ENCODE measurements at regions not wholly inside any gene's neighbourhood (a gene's known extent, or its start where the extent isn't known, plus 50 kb on each side); places are given as distances from the start of the nearest gene placed in this dataset.

GRCh38 chr1:59032228-59032627 is 248.4 kb upstream of the JUN start:
- TF ChIP-seq RAD21 (conservative IDR thresholded peaks at IDR 0.05): no peak
- no peak for TF ChIP-seq EZH2 (IDR thresholded peaks at IDR 0.05; ENCODE audit: borderline replicate concordance, insufficient read depth, low read length, poor library complexity, severe bottlenecking)
- TF ChIP-seq EP300 (conservative IDR thresholded peaks at IDR 0.05; ENCODE audit: poor library complexity, severe bottlenecking): no peak
- TF ChIP-seq MXI1 (conservative IDR thresholded peaks at IDR 0.05; ENCODE audit: poor library complexity, severe bottlenecking): no peak
- no peak for TF ChIP-seq SMC3 (conservative IDR thresholded peaks at IDR 0.05; ENCODE audit: poor library complexity)
- no peak for TF ChIP-seq CTCF (IDR thresholded peaks at IDR 0.05; ENCODE audit: poor library complexity, severe bottlenecking)
- TF ChIP-seq REST (IDR thresholded peaks at IDR 0.05; ENCODE audit: borderline replicate concordance): no peak
- TF ChIP-seq POLR2AphosphoS5 (IDR thresholded peaks at IDR 0.05): no peak
- no peak for TF ChIP-seq TAF1 (IDR thresholded peaks at IDR 0.05; ENCODE audit: low read depth)
- Histone ChIP-seq H3K4me2 (ENCODE audit: low read length) (no peak overlapping the region), H3K36me3 (ENCODE audit: insufficient read depth, low read length) (no peaks in the 10 kb centered on the region), H2AFZ (ENCODE audit: low read depth, low read length) (no peak overlapping the region), H3K9me3 (ENCODE audit: low read length) (no peaks in the 10 kb centered on the region), H3K9me2 (ENCODE audit: insufficient read depth, low read length) (no peaks in the 10 kb centered on the region), H3K9ac (ENCODE audit: low read length) (no peak overlapping the region), H3K4me3 (ENCODE audit: low read length) (no peak overlapping the region), H3F3A (ENCODE audit: insufficient read depth, low read length, poor library complexity, severe bottlenecking) (no peaks in the 10 kb centered on the region), H3K27ac (ENCODE audit: low read length) (no peak overlapping the region), H4K20me1 (ENCODE audit: insufficient read depth) (no peaks in the 10 kb centered on the region), H3K27me3 (ENCODE audit: insufficient read depth, low read depth, low read length) (no peaks in the 10 kb centered on the region), H3K79me2 (replicated peaks; ENCODE audit: insufficient read depth, low read length) (no peaks in the 10 kb centered on the region)

- no peaks in the 10 kb centered on the region for H3K36me3 ChIP-seq (ENCODE audit: insufficient read depth, low read length)
- H3K9me2 ChIP-seq (ENCODE audit: insufficient read depth, low read length): no peaks in the 10 kb centered on the region
- no peaks in the 10 kb centered on the region for H3K79me2 ChIP-seq (replicated peaks; ENCODE audit: insufficient read depth, low read length)
- H3K27me3 ChIP-seq (ENCODE audit: insufficient read depth, low read depth, low read length): no peaks in the 10 kb centered on the region
- H3K9me3 ChIP-seq (ENCODE audit: low read length): no peaks in the 10 kb centered on the region
- no peak overlapping the region for H3K9ac ChIP-seq (ENCODE audit: low read length)
- H3K4me3 ChIP-seq (ENCODE audit: low read length): no peak overlapping the region
- H3K27ac ChIP-seq (ENCODE audit: low read length): no peak overlapping the region
- no peak overlapping the region for H3K4me2 ChIP-seq (ENCODE audit: low read length)
- H4K20me1 ChIP-seq (ENCODE audit: insufficient read depth): no peaks in the 10 kb centered on the region
- H3F3A ChIP-seq (ENCODE audit: insufficient read depth, low read length, poor library complexity, severe bottlenecking): no peaks in the 10 kb centered on the region
- TF ChIP-seq REST (IDR thresholded peaks at IDR 0.05; ENCODE audit: borderline replicate concordance) (no peak), SMC3 (conservative IDR thresholded peaks at IDR 0.05; ENCODE audit: poor library complexity) (no peak), EP300 (conservative IDR thresholded peaks at IDR 0.05; ENCODE audit: poor library complexity, severe bottlenecking) (no peak), MXI1 (conservative IDR thresholded peaks at IDR 0.05; ENCODE audit: poor library complexity, severe bottlenecking) (no peak), CTCF (IDR thresholded peaks at IDR 0.05; ENCODE audit: poor library complexity, severe bottlenecking) (no peak), POLR2AphosphoS5 (IDR thresholded peaks at IDR 0.05) (no peak), TAF1 (IDR thresholded peaks at IDR 0.05; ENCODE audit: low read depth) (no peak), RAD21 (conservative IDR thresholded peaks at IDR 0.05) (no peak), EZH2 (IDR thresholded peaks at IDR 0.05; ENCODE audit: borderline replicate concordance, insufficient read depth, low read length, poor library complexity, severe bottlenecking) (no peak)
- no peak overlapping the region for H2AFZ ChIP-seq (ENCODE audit: low read depth, low read length)
Measured at GRCh38 chr1:59033761-59034160, 249.9 kb upstream of the JUN start.
